ENCODE measurements at regions not wholly inside any gene's neighbourhood (a gene's known extent, or its start where the extent isn't known, plus 50 kb on each side); places are given as distances from the start of the nearest gene placed in this dataset.

- TF ChIP-seq POU2F2 (IDR thresholded peaks at IDR 0.05; ENCODE audit: low read depth, low read length) (no peak), POLR2AphosphoS5 (IDR thresholded peaks at IDR 0.05; ENCODE audit: low read depth, low read length) (no peak), POLR2A (IDR thresholded peaks at IDR 0.05; ENCODE audit: low read depth, low read length) (no peak), TAF1 (IDR thresholded peaks at IDR 0.05; ENCODE audit: low read depth, low read length) (no peak), SPI1 (IDR thresholded peaks at IDR 0.05; ENCODE audit: low read depth, low read length) (no peak), PAX5 (IDR thresholded peaks at IDR 0.05; ENCODE audit: insufficient read depth, low read length, severe bottlenecking) (no peak)
Observed at GRCh38 chr16:9360075-9360474, 268.6 kb downstream of the HAPSTR1 start.

Measured in GM12891 (cell line).